ENCODE measurements at regions not wholly inside any gene's neighbourhood (a gene's known extent, or its start where the extent isn't known, plus 50 kb on each side); places are given as distances from the start of the nearest gene placed in this dataset.

GRCh38 chr7:115883629-115884028 lies 146.9 kb downstream of the TFEC start:
- ATAC-seq (no peak), DNase-seq (no peak)
- Histone ChIP-seq H3K27ac (no peak overlapping the region), H3K27me3 (ENCODE audit: low read depth) (no peaks in the 10 kb centered on the region), H3K9me3 (no peaks in the 10 kb centered on the region), H3K36me3 (no peaks in the 10 kb centered on the region), H3K4me1 (no peaks in the 10 kb centered on the region), H3K4me3 (no peak overlapping the region)
- TF ChIP-seq CTCF (IDR thresholded peaks at IDR 0.05), result no peak
- intact Hi-C loops (cut with DNase I), result no loop called here

- H3K9me3 ChIP-seq, result no peaks in the 10 kb centered on the region
- no peak overlapping the region for H3K4me3 ChIP-seq
- no peak for TF ChIP-seq CTCF (IDR thresholded peaks at IDR 0.05)
- no peak for ATAC-seq
- no peak for DNase-seq
- no peak overlapping the region for H3K27ac ChIP-seq
- no peaks in the 10 kb centered on the region for H3K36me3 ChIP-seq
- H3K4me1 ChIP-seq, result no peaks in the 10 kb centered on the region
- H3K27me3 ChIP-seq (ENCODE audit: low read depth), result no peaks in the 10 kb centered on the region
- intact Hi-C loops (cut with DNase I), result no loop called here
These were observed 149.1 kb downstream of the TFEC start for GRCh38 chr7:115881476-115881875.

GRCh38 chr7:115879171-115879570 lies 151.4 kb downstream of the TFEC start:
- Histone ChIP-seq H3K27me3 (ENCODE audit: low read depth) (no peaks in the 10 kb centered on the region), H3K9me3 (no peaks in the 10 kb centered on the region), H3K27ac (no peak overlapping the region), H3K4me3 (no peak overlapping the region), H3K36me3 (no peaks in the 10 kb centered on the region), H3K4me1 (no peaks in the 10 kb centered on the region)
- intact Hi-C loops (cut with DNase I), result no loop called here
- DNase-seq (no peak), ATAC-seq (no peak)
- no peak for TF ChIP-seq CTCF (IDR thresholded peaks at IDR 0.05)

GRCh38 chr7:115869801-115870200 lies 160.8 kb downstream of the TFEC start:
- H3K9me3 ChIP-seq, result no peaks in the 10 kb centered on the region
- TF ChIP-seq CTCF (IDR thresholded peaks at IDR 0.05), result no peak
- H3K4me3 ChIP-seq, result no peak overlapping the region
- no peaks in the 10 kb centered on the region for H3K36me3 ChIP-seq
- H3K4me1 ChIP-seq, result no peaks in the 10 kb centered on the region
- DNase-seq (no peak), ATAC-seq (no peak)
- intact Hi-C loops (cut with DNase I), result no loop called here
- H3K27me3 ChIP-seq (ENCODE audit: low read depth), result no peaks in the 10 kb centered on the region
- no peak overlapping the region for H3K27ac ChIP-seq

- DNase-seq (no peak), ATAC-seq (no peak)
- Histone ChIP-seq H3K4me3 (no peak overlapping the region), H3K4me1 (no peaks in the 10 kb centered on the region), H3K9me3 (no peaks in the 10 kb centered on the region), H3K27me3 (ENCODE audit: low read depth) (no peaks in the 10 kb centered on the region), H3K27ac (no peak overlapping the region), H3K36me3 (no peaks in the 10 kb centered on the region)
- intact Hi-C loops (cut with DNase I), result no loop called here
- TF ChIP-seq CTCF (IDR thresholded peaks at IDR 0.05), result no peak
These were observed 161.4 kb downstream of the TFEC start for GRCh38 chr7:115869190-115869589.

- intact Hi-C loops (cut with DNase I), result no loop called here
- ATAC-seq (no peak), DNase-seq (no peak)
- Histone ChIP-seq H3K4me1 (no peaks in the 10 kb centered on the region), H3K9me3 (no peaks in the 10 kb centered on the region), H3K36me3 (no peaks in the 10 kb centered on the region), H3K27me3 (ENCODE audit: low read depth) (no peaks in the 10 kb centered on the region), H3K27ac (no peak overlapping the region), H3K4me3 (no peak overlapping the region)
- no peak for TF ChIP-seq CTCF (IDR thresholded peaks at IDR 0.05)
These were observed 162.2 kb downstream of the TFEC start for GRCh38 chr7:115868369-115868768.

Data from lower lobe of right lung (tissue), 2 donors.